ENCODE measurements at regions not wholly inside any gene's neighbourhood (a gene's known extent, or its start where the extent isn't known, plus 50 kb on each side); places are given as distances from the start of the nearest gene placed in this dataset.

DNA sequence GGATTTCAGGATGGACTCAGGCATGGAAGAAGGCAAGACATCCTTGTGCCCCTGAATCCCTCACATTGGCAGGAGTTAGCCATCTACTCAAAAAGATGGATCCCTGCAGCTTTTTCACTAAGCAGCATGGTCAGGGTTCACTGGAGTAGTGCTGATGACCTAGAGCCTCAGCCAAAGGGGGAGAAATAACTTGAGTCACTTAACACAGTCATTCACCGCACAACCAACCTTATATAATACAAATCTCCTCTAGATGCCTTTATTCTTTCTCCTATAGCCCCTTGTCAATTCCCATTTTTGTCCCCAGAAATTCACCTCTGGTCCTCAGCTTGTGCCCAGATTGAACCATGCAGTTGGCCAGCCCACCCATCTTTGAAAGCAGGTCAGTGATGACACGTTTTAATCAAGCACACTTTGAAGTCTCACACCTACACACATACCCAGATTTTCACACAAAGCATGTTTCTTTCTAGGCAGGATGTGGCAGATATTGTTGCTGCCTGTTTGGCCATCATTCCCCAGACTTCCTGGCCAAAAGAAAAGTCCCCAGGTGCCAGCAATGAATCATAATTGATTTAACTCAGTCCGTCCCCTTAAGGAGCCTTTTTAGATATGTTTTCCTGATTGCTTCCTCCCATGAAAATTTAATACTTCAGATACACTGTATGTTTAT, 84.2 kb downstream of the LBH start:
- Mint-ChIP-seq H3K9me3 (peaks cover 8% of the 10 kb centered on the region), H3K4me1 (no peaks in the 10 kb centered on the region), H3K27me3 (ENCODE audit: low read depth) (no peaks in the 10 kb centered on the region), H3K36me3 (no peaks in the 10 kb centered on the region), H3K27ac (no peak overlapping the region), H3K4me3 (no peak overlapping the region)
- TF ChIP-seq, protein P1, sequence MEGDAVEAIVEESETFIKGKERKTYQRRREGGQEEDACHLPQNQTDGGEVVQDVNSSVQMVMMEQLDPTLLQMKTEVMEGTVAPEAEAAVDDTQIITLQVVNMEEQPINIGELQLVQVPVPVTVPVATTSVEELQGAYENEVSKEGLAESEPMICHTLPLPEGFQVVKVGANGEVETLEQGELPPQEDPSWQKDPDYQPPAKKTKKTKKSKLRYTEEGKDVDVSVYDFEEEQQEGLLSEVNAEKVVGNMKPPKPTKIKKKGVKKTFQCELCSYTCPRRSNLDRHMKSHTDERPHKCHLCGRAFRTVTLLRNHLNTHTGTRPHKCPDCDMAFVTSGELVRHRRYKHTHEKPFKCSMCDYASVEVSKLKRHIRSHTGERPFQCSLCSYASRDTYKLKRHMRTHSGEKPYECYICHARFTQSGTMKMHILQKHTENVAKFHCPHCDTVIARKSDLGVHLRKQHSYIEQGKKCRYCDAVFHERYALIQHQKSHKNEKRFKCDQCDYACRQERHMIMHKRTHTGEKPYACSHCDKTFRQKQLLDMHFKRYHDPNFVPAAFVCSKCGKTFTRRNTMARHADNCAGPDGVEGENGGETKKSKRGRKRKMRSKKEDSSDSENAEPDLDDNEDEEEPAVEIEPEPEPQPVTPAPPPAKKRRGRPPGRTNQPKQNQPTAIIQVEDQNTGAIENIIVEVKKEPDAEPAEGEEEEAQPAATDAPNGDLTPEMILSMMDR (IDR thresholded peaks at IDR 0.05; ENCODE audit: unreplicated experiment): no peak
- no peak for DNase-seq (ENCODE audit: low spot score in 2 of 2, unreplicated experiment in 2 of 2)

DNA sequence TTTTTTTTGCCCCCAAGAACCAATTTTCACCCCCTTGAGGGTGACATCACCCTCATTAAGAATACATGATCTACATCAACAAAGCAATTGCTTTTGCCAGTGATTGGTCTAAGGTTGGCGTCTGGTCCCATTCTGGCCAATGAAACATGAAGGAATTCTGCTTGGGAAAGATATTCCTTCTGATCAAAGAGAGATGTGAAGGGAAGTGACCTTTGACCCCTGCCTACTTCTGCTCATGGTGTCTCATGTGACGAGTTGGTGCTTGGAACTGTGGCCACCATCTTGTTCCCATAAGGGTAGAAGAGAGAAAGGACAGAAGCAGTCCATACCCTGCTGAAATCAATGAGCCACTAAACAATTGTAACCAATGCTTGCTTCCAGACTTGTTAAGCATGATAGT, 85.1 kb downstream of the LBH start:
- H3K4me3 Mint-ChIP-seq: no peak overlapping the region
- TF ChIP-seq, protein P1 (IDR thresholded peaks at IDR 0.05; ENCODE audit: unreplicated experiment): no peak
- no peak overlapping the region for H3K27ac Mint-ChIP-seq

DNA sequence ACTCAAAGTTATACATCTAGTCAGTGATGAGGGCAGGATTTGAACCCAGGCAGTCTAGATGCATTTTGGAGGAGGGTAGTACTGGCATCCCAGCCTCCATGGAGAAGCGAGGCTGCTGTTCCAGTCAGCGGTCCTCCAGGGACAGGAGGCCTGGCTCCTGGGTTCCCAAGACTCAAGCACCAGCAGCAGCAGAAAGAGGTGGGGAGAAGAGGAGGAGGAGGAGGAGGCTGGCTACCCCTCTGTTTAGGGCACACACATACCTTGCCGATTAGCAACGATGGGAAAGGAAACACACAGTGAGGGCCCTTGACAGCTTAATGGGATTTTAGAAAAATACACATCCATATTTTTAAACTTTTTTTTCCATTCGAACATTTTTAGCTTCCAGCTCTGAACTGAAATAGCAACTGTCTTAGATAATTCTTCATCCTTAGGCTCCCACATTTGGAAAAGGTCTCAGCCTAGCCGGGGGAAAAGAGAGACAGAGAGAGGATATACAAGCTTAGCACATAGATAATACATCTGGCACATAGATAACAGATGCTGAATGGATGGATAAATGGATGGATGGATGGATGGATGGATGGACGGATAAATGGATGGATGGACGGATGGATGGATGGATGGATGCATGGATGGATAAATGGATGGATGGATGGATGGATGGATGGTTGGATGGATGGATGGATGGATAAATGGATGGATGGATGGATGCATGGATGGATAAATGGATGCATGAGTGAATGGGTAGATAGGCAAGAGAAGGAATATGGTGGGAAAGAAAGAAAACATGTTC, 87.9 kb downstream of the LBH start:
- peaks cover 8% of the 10 kb centered on the region for H3K9me3 Mint-ChIP-seq
- TF ChIP-seq, protein P1 (IDR thresholded peaks at IDR 0.05; ENCODE audit: unreplicated experiment): no peak
- no peaks in the 10 kb centered on the region for H3K4me1 Mint-ChIP-seq
- H3K27ac Mint-ChIP-seq: no peak overlapping the region
- H3K27me3 Mint-ChIP-seq (ENCODE audit: low read depth): no peaks in the 10 kb centered on the region
- H3K4me3 Mint-ChIP-seq: no peak overlapping the region
- no peaks in the 10 kb centered on the region for H3K36me3 Mint-ChIP-seq
- DNase-seq (ENCODE audit: low spot score in 2 of 2, unreplicated experiment in 2 of 2): no peak

More for the DNA sequence above, 85.1 kb downstream of the LBH start:
- H3K4me1 Mint-ChIP-seq: no peaks in the 10 kb centered on the region
- no peaks in the 10 kb centered on the region for H3K36me3 Mint-ChIP-seq
- no peak for DNase-seq (ENCODE audit: low spot score in 2 of 2, unreplicated experiment in 2 of 2)
- H3K27me3 Mint-ChIP-seq (ENCODE audit: low read depth): no peaks in the 10 kb centered on the region
- H3K9me3 Mint-ChIP-seq: peaks cover 8% of the 10 kb centered on the region

DNA sequence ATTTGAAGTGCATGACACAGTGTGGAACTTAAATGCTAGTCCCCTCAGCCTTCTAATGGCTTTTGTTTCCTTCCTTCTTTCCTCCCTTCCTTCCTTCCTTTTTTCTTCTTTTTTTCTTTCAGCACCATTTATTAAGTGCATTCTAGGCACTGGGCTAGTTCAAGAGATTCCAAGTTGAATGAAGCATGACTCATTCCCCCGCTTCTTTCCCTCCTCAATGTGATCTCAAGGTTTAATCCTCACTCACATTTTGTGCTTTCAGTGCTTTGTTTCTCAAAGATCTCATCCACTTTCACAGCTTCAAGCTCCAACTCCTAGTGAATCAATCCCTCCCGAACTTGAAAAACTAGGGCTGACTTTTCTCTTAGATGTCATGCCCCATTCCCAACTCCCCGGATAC, 90.1 kb downstream of the LBH start:
- Mint-ChIP-seq H3K36me3 (no peaks in the 10 kb centered on the region), H3K9me3 (no peaks in the 10 kb centered on the region), H3K27ac (no peak overlapping the region), H3K27me3 (ENCODE audit: low read depth) (no peaks in the 10 kb centered on the region), H3K4me1 (no peaks in the 10 kb centered on the region), H3K4me3 (no peak overlapping the region)
- TF ChIP-seq, protein P1 (IDR thresholded peaks at IDR 0.05; ENCODE audit: unreplicated experiment): no peak
- DNase-seq (ENCODE audit: low spot score in 2 of 2, unreplicated experiment in 2 of 2): no peak

DNA sequence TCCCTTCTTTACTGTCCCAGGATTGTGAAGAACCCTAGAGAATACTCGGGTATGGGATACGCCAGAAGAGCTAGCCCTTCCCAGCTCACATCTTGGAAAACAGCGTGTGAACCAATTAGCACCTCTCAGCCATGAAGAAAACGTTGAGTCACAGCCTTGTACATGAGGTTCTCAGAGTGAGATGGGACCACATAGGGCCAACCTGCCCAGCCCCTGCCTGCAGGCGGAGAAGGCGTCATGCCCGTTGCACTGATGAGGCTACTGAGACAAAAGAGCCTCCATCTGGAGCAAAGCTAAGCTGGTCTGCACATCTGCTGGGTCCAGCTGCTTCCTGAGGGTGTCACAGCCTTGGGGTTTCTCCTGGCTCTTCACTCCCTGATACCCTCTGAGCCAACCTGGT, 92.2 kb downstream of the LBH start:
- H3K4me3 Mint-ChIP-seq: no peak overlapping the region
- TF ChIP-seq, protein P1 (IDR thresholded peaks at IDR 0.05; ENCODE audit: unreplicated experiment): no peak
- H3K27ac Mint-ChIP-seq: no peak overlapping the region
- no peaks in the 10 kb centered on the region for H3K36me3 Mint-ChIP-seq
- no peaks in the 10 kb centered on the region for H3K27me3 Mint-ChIP-seq (ENCODE audit: low read depth)
- no peaks in the 10 kb centered on the region for H3K4me1 Mint-ChIP-seq
- no peaks in the 10 kb centered on the region for H3K9me3 Mint-ChIP-seq
- no peak for DNase-seq (ENCODE audit: low spot score in 2 of 2, unreplicated experiment in 2 of 2)

All from mesothelial cell of epicardium (in vitro differentiated cells).